DMS114 treated with DMSO at 0.1 percent for 48 hours (cell line): ENCODE measurements at regions not wholly inside any gene's neighbourhood (a gene's known extent, or its start where the extent isn't known, plus 50 kb on each side); places are given as distances from the start of the nearest gene placed in this dataset.

Experiments used
- DNase-seq: peaks from one replicate; lab custom pipeline; 2025; ENCODE audit not compliant: unreplicated experiment; lab: John Stamatoyannopoulos, UW

GRCh38 chr11:134752964-134753770 lies 341.1 kb upstream of the B3GAT1 start:
- no peak for DNase-seq

- DNase-seq: no peak
Measured at GRCh38 chr11:134752526-134752925, 340.5 kb upstream of the B3GAT1 start.

GRCh38 chr11:134751766-134752165 lies 339.7 kb upstream of the B3GAT1 start:
- DNase-seq: no peak

DNA sequence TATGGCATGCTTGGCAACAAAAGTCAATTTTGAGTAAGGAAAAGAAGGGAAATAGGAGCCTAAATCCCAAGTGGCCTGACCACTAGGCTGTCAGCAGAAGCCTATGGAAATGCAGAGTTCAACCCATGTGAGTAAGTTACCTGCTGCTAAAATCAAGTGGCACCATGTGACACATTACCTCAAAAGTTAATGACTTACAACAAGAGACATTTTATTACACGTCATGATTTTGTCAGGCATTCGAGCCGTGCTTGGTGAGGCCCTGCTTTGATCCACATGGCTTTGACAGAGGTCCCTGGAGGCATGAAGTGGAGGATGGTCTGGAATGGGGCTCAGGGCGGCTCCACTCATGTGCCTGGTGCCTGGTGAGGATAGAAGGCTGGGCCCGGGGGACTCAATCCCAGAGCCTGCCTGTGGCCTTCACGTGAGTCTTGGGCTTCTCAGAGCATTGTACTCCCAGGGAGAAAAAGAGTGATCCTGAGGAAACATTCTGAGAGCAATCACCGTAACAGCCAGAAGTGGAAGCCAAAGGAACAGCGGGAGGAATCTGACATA lies 339.1 kb upstream of the B3GAT1 start:
- no peak for DNase-seq

DNA sequence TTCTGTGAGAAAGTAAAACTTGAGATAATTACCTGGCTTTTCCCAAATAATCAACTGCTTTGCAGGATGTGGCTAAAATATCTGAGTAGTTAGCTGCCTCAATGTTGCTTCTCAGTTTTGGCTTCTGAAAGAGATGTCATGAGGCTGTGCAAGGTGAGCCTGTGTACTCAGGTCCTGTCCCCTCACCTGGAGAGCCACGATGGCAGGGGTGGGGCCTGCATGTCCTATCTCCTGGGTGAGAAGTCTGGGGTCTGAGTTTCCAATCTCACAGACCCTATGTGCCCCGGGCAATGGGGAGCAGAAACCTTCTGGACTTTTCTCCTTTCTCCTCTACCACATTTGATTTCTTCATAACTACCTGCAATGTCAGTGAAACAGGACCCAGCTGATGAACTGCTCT lies 338.6 kb upstream of the B3GAT1 start:
- DNase-seq: no peak

GRCh38 chr11:134749040-134749839 lies 337.2 kb upstream of the B3GAT1 start:
- DNase-seq: no peak

- DNase-seq: no peak
Measured at GRCh38 chr11:134746609-134747008, 334.6 kb upstream of the B3GAT1 start.

DNA sequence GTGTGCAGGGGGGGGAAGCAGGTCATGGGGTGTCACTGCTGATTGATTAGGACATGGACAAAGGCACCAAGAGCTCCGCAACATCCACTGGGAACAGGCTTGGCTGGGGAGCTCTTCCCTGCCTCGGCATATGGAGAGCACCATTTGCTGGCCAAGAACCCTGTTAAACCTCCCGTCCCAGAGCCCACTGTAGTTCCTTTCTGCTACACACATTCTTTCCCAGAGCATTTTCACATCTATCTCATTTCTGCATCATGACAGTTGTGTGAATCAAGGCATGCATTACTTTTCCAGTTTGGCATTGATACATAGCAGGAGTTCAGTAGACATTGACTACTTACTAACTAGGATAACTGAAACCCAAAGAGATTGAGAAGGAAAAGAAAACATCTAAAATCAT lies 333.4 kb upstream of the B3GAT1 start:
- no peak for DNase-seq

DNA sequence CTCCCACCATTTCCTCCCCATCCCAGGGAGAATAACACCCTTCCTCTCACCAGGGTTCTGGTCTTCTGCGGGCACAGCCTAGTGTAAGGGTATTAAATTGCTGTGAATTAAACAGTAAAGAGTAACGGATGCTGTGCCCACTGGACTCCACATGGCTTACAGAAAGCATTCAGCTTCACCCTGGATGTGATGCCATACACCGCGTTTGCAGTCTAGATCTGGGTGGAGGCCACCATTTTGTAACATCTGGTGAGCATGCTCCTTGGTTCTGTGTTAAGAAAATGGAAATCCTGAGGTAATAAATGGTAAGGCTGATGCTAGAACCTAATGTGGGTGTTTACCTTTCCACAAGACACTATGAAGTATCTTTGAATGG lies 331.8 kb upstream of the B3GAT1 start:
- DNase-seq: no peak

DNA sequence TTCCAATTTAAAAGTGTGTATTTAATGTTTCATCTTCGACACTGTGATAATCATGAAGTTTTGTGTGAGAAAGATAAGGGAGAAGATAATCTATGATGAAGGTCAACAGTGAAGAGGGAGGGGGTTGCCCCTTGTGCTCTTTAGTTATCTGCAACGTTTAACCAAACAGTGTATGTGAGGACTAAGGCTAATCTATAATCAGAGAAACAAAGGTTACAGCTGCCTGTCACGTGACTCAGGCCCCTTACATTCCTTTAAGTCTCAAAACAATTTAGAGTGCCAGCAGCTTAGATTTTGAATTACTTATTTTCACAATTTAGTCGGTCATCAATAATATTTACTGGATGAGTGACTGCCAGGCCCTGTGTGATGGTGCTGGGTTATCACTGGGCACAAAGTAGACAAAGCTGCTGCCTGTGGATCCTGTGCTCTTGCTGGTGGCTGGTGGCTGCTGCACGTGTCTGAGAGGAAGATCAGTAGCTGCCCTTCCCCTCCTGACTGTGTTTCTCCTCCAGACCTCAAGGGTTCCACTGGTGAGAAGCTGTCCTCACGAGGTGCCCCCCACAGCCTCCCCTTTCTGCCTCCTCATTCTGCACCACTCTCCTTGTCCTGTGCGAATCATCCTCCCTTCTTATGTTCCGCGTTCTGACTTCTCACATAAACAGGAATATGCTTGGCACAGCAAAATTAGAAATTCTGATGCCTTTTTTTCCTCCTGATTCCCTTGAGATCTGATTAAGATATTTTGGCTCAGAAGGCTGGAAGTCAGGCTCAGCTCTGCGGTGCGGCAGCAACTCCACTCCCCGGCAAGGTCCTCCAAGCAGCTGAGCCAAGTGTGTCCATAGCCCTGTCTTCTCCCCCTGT lies 331.1 kb upstream of the B3GAT1 start:
- no peak for DNase-seq

GRCh38 chr11:134742224-134742612 lies 330.2 kb upstream of the B3GAT1 start:
- no peak for DNase-seq

DNA sequence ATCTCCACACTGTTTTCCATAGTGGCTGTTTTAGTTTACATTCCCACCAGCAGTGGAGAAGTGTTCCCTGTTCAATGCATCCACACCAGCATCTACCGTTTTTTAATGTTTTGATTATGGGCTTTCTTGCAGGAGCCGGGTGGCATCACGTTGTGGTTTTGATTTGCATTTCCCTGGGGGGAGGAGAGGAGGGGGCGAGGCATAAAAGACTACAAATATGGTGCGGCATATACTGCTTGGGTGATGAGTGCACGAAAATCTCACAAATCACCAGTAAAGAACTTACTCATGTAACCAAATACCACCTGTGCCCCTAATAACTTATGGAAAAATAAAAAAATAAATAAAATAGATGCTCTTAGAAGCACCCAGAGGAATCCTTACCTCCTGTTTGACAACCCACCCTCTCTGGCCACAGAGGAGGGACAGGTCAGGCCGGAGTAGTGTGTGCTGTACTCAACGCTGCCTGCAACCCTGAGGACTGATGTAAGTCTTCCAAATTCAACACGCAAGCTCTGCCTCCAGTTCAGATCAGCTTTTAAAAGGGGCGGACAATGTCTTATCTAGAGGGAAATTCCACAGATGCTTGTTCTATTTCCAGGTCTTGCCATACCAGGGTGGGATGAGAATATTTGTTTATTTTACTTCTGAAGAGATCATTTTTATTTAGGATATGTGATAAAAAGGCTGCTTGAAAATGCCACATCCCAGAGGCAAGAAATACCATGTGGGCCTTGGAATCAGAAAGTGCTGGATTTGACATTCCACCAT lies 329.6 kb upstream of the B3GAT1 start:
- DNase-seq: no peak

- DNase-seq: no peak
Measured at GRCh38 chr11:134740590-134741261, 328.7 kb upstream of the B3GAT1 start.

DNA sequence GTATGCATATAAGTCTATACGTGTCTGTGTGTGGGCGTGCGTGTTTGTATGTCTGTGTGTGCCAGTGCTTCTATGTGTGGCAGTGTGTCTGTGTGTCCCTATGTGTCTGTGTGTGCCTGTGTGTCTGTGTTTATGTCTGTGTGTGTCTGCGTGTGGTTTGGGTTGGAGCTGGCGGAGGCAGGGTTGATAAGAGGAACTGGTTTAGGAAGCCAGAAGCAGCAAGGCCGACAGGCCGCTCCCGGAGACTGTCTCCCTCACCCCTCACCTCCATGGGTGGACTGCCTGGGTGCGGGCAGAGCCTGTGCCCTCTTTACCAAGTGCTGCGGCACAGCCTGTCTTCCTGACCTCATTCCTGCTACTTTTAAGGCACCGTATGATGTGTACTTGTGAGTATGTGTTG lies 327.1 kb upstream of the B3GAT1 start:
- no peak for DNase-seq

DNA sequence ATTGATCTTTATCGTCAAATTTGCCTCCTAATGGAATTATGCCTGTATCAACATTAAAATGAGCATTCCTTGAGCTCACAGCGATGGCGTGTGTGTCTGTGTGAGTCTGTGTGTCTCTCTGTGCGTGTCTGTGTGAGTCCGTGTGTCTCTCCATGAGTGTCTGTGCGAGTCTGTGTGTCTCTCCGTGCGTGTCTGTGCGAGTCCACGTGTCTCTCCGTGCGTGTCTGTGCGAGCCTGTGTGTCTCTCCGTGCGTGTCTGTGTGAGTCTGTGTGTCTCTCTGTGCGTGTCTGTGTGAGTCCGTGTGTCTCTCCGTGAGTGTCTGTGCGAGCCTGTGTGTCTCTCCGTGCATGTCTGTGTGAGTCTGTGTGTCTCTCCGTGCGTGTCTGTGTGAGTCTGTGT lies 326.5 kb upstream of the B3GAT1 start:
- no peak for DNase-seq

DNA sequence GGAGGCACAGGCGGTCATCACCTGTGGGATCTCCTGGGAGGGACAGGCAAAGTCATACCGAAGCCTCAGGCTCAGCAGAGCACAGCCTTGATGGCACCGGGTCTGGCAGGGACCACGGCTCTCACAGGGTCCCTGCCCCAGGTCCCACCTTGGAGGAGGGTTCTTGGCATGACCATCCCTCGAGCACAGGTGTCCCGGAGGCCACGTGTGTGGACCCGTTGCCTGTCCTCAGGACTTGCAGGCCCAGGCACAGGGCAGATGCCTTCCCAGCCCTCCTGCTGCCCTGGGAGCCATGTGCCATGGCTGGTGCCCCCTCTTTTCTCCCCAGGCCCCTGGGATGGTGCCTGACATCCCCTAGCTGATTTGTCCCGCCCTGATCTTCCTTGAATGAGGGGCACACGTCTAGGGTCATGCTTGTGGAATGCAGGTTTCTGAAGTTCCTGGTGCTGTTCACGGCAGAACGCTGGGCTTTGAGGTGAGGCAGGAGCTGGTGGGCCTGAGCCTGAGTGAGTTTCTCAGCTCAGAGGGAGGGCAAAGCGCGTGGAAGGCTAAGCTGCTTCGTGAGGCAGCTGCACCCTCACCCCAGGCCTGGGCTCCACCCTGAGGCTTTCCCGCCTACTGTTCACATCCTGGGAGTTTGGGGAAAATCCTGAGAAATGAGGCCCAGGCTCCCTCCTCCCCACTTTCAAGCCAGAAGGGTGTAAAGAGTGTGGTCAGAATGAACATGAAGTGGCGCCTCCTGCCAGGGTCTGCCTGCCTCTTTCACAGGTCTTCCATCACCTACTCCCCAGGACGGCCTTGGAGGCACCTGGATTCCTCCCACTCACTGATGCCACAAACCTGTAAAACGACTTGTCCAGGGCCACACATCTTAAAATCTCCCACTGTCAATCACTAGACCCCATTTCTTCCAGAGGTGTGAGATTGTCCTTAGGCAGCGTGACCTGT lies 325.8 kb upstream of the B3GAT1 start:
- no peak for DNase-seq

DNA sequence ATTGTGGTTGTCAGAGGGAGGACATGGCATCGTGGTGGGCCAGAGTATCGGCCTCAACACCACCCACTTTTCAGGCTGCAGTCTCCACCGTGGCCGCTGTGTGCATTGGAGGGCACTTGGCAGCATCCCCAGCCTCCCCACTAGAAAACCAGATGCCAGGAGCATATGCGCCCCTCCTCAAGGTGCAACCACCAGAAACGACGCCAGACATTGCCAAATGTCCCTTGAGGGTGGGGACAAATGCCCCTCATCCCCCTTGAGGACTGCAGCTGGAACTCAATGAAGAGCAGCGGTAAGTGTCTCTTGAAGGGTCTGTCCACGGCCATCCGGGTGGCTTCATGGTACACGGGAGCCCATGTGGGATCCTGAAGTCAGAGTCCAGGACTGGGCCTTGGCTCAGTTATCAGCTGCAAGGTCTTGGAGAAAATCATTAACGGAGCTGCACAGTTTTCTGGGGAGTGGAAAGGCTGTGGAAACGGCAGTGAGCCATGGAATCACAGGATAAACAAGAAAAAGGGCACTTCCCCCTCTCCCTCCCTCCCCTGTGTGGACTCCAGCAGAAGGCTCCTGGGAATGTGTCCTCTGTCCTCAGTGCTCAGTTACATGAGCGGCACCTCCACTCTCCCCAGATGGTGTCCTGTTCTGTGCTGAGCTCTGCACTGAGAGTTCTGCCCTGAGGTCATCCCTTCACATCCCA lies 324.4 kb upstream of the B3GAT1 start:
- no peak for DNase-seq

- DNase-seq: no peak
Measured at GRCh38 chr11:134734894-134735293, 322.9 kb upstream of the B3GAT1 start.
